ENCODE measurements at regions not wholly inside any gene's neighbourhood (a gene's known extent, or its start where the extent isn't known, plus 50 kb on each side); places are given as distances from the start of the nearest gene placed in this dataset.

- TF ChIP-seq CTCF (IDR thresholded peaks at IDR 0.05) (no peak), POLR2A (IDR thresholded peaks at IDR 0.05) (no peak)
- H3K27ac ChIP-seq: no peak overlapping the region
- 71% methylated on average over 5 of the region's 15 CpGs for WGBS (ENCODE audit: insufficient coverage, low coverage, low lambda C conversion rate, missing lambda C conversion rate)
- no peak for DNase-seq
- peaks cover 0 to 9% (median 0%) of the 10 kb centered on the region in 4 donors for H3K4me1 ChIP-seq
- no peak overlapping the region for H3K4me3 ChIP-seq
- H3K9me3 ChIP-seq: no peaks in the 10 kb centered on the region
- H3K27me3 ChIP-seq: no peaks in the 10 kb centered on the region
- intact Hi-C loops (cut with DNase I): no loop called here
- no peaks in the 10 kb centered on the region for H3K36me3 ChIP-seq
- ATAC-seq: peak in 1 of 4 donors; percentile 11
Measured at GRCh38 chr12:124410354-124411175, 115.7 kb downstream of the RFLNA start.

- Histone ChIP-seq H3K4me1 (peaks cover 0 to 9% (median 0%) of the 10 kb centered on the region in 4 donors), H3K36me3 (no peaks in the 10 kb centered on the region), H3K27me3 (no peaks in the 10 kb centered on the region), H3K9me3 (no peaks in the 10 kb centered on the region), H3K27ac (no peak overlapping the region), H3K4me3 (no peak overlapping the region)
- intact Hi-C loops (cut with DNase I): no loop called here
- no peak for ATAC-seq
- no peak for DNase-seq
- TF ChIP-seq CTCF (IDR thresholded peaks at IDR 0.05) (no peak), POLR2A (IDR thresholded peaks at IDR 0.05) (no peak)
- 94% methylated on average over 10 of the region's 25 CpGs for WGBS (ENCODE audit: insufficient coverage, low coverage, low lambda C conversion rate, missing lambda C conversion rate)
Measured at GRCh38 chr12:124408822-124409517, 114.1 kb downstream of the RFLNA start.

- H3K36me3 ChIP-seq: no peaks in the 10 kb centered on the region
- intact Hi-C loops (cut with DNase I): no loop called here
- TF ChIP-seq POLR2A (IDR thresholded peaks at IDR 0.05) (no peak), CTCF (IDR thresholded peaks at IDR 0.05) (no peak)
Measured at GRCh38 chr12:124407074-124407473, 112.2 kb downstream of the RFLNA start.

GRCh38 chr12:124406043-124406442 is 111.2 kb downstream of the RFLNA start:
- Histone ChIP-seq H3K36me3 (no peaks in the 10 kb centered on the region), H3K27ac (no peak overlapping the region), H3K4me3 (no peak overlapping the region), H3K9me3 (no peaks in the 10 kb centered on the region), H3K27me3 (no peaks in the 10 kb centered on the region), H3K4me1 (peaks cover 0 to 9% (median 0%) of the 10 kb centered on the region in 4 donors)
- TF ChIP-seq POLR2A (IDR thresholded peaks at IDR 0.05) (no peak), CTCF (IDR thresholded peaks at IDR 0.05) (no peak)
- intact Hi-C loops (cut with DNase I): no loop called here
- DNase-seq (no peak), ATAC-seq (no peak)
- WGBS (ENCODE audit: insufficient coverage, low coverage, low lambda C conversion rate, missing lambda C conversion rate): 84% methylated on average over 8 of the region's 10 CpGs

More at GRCh38 chr12:124407074-124407473, 112.2 kb downstream of the RFLNA start:
- DNase-seq: no peak
- WGBS (ENCODE audit: insufficient coverage, low coverage, low lambda C conversion rate, missing lambda C conversion rate): 100% methylated on average over 5 of the region's 8 CpGs
- ATAC-seq: no peak
- Histone ChIP-seq H3K4me3 (no peak overlapping the region), H3K27me3 (no peaks in the 10 kb centered on the region), H3K9me3 (no peaks in the 10 kb centered on the region), H3K27ac (no peak overlapping the region), H3K4me1 (peaks cover 0 to 9% (median 0%) of the 10 kb centered on the region in 4 donors)

Measured in right lobe of liver (tissue), 6 donors.